ENCODE measurements at regions not wholly inside any gene's neighbourhood (a gene's known extent, or its start where the extent isn't known, plus 50 kb on each side); places are given as distances from the start of the nearest gene placed in this dataset.
A peak's percentile ranks its signal among the peaks of the same experiment; 100 is the strongest.

GRCh38 chr13:97659602-97660001 is 225.6 kb downstream of the RAP2A start:
- no peaks in the 10 kb centered on the region for H3K79me2 ChIP-seq (replicated peaks; ENCODE audit: insufficient read depth)
- Mint-ChIP-seq H3K36me3 (ENCODE audit: low read depth) (no peaks in the 10 kb centered on the region), H3K27ac (no peak overlapping the region), H3K4me3 (no peak overlapping the region), H3K9me3 (no peaks in the 10 kb centered on the region; the same call in 2 of the 3 replicates), H3K27me3 (ENCODE audit: insufficient read depth, low read depth, poor library complexity) (no peaks in the 10 kb centered on the region), H3K4me1 (peaks cover 8% of the 10 kb centered on the region; the same call in 2 of the 3 replicates)
- no peaks in the 10 kb centered on the region for H3K4me1 ChIP-seq (ENCODE audit: insufficient read depth)
- TF ChIP-seq ZNF114 (CRISPR knock-in tag; IDR thresholded peaks at IDR 0.05) (no peak), CTCF (conservative IDR thresholded peaks at IDR 0.05; ENCODE audit: low read depth in 2 of 2) (peak; percentile 33 to 76)
- H4K20me1 ChIP-seq (replicated peaks; ENCODE audit: insufficient read depth) = no peaks in the 10 kb centered on the region
- H3K4me2 ChIP-seq = no peak overlapping the region
- no peaks in the 10 kb centered on the region for H3K27me3 ChIP-seq (ENCODE audit: insufficient read depth)
- peaks cover 8% of the 10 kb centered on the region; the same call in 1 of the 2 replicates for H3K9me2 ChIP-seq (ENCODE audit: insufficient read depth)
- DNase-seq (ENCODE audit: low spot score) (peak; percentile 30), ATAC-seq (peak; percentile 61)
- H3K36me3 ChIP-seq (ENCODE audit: insufficient read depth) = no peaks in the 10 kb centered on the region
- no peak overlapping the region for H3K4me3 ChIP-seq
- H3F3A ChIP-seq (replicated peaks; ENCODE audit: low read depth) = no peaks in the 10 kb centered on the region
- H3K27ac ChIP-seq (ENCODE audit: low read depth) = no peak overlapping the region
- H2AFZ ChIP-seq = peak overlapping the region; percentile 23; the same call in 1 of the 2 replicates

DNA sequence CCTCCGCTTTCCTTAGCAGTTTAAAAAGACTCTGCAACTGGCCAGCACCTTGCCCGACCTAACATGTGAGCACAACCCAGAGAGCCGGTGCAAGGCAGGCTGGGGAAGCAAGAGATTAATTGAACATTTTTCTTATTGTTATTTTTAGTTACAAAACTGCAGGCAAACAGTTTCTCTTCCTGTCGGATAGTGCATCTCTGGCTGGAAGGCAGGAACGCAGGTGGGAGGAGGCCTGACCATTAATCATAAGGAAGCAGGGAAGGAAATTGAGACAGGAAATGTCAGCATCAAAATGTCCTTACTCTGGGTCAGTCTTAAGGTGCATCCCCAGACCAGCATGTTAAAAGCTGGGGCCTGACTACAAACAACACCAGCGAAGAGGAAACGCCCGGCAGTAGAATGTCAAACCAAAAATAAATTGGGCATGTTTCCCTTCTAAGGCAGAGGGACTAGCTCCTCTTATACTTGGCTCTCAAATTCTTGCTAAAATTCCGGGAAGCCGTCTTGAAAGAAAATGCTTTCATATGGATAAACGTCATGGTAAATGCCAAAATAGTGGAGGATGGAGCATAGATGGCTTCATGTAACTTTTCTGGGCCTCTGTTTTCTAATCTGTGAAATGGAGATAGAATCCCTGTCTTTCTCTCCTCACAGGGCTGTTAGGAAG is 226.8 kb downstream of the RAP2A start:
- H3K4me1 ChIP-seq (ENCODE audit: insufficient read depth) = no peaks in the 10 kb centered on the region
- no peak overlapping the region for H3K4me2 ChIP-seq
- DNase-seq (ENCODE audit: low spot score) = no peak
- Mint-ChIP-seq H3K27me3 (ENCODE audit: insufficient read depth, low read depth, poor library complexity) (no peaks in the 10 kb centered on the region), H3K9me3 (no peaks in the 10 kb centered on the region; the same call in 2 of the 3 replicates), H3K4me3 (no peak overlapping the region), H3K27ac (no peak overlapping the region), H3K36me3 (ENCODE audit: low read depth) (no peaks in the 10 kb centered on the region), H3K4me1 (peaks cover 8% of the 10 kb centered on the region; the same call in 2 of the 3 replicates)
- no peak overlapping the region for H3K27ac ChIP-seq (ENCODE audit: low read depth)
- no peak overlapping the region for H3K4me3 ChIP-seq
- H4K20me1 ChIP-seq (replicated peaks; ENCODE audit: insufficient read depth) = no peaks in the 10 kb centered on the region
- H3K9me2 ChIP-seq (ENCODE audit: insufficient read depth) = peaks cover 17% of the 10 kb centered on the region; the same call in 1 of the 2 replicates
- no peaks in the 10 kb centered on the region for H3K27me3 ChIP-seq (ENCODE audit: insufficient read depth)
- H3K79me2 ChIP-seq (replicated peaks; ENCODE audit: insufficient read depth) = no peaks in the 10 kb centered on the region
- H3K36me3 ChIP-seq (ENCODE audit: insufficient read depth) = no peaks in the 10 kb centered on the region
- no peak for ATAC-seq
- TF ChIP-seq EZH2phosphoT487 (IDR thresholded peaks at IDR 0.05; ENCODE audit: unreplicated experiment) = no peak
- TF ChIP-seq ZNF331 (CRISPR knock-in tag; IDR thresholded peaks at IDR 0.05; ENCODE audit: low read depth) = no peak
- no peak for TF ChIP-seq CREB1 (CRISPR knock-in tag; IDR thresholded peaks at IDR 0.05; ENCODE audit: low read depth)
- no peak for TF ChIP-seq CTCF (conservative IDR thresholded peaks at IDR 0.05; ENCODE audit: low read depth in 2 of 2)
- no peak for TF ChIP-seq JUNB (IDR thresholded peaks at IDR 0.05; ENCODE audit: unreplicated experiment)
- no peak overlapping the region; the same call in 1 of the 2 replicates for H2AFZ ChIP-seq
- H3F3A ChIP-seq (replicated peaks; ENCODE audit: low read depth) = no peaks in the 10 kb centered on the region
